SHP77 treated with DMSO at 0.1 percent for 48 hours (cell line): ENCODE measurements at regions not wholly inside any gene's neighbourhood (a gene's known extent, or its start where the extent isn't known, plus 50 kb on each side); places are given as distances from the start of the nearest gene placed in this dataset.

Experiments used
- DNase-seq: peaks from one replicate; lab custom pipeline; 2025; lab: John Stamatoyannopoulos, UW

DNA sequence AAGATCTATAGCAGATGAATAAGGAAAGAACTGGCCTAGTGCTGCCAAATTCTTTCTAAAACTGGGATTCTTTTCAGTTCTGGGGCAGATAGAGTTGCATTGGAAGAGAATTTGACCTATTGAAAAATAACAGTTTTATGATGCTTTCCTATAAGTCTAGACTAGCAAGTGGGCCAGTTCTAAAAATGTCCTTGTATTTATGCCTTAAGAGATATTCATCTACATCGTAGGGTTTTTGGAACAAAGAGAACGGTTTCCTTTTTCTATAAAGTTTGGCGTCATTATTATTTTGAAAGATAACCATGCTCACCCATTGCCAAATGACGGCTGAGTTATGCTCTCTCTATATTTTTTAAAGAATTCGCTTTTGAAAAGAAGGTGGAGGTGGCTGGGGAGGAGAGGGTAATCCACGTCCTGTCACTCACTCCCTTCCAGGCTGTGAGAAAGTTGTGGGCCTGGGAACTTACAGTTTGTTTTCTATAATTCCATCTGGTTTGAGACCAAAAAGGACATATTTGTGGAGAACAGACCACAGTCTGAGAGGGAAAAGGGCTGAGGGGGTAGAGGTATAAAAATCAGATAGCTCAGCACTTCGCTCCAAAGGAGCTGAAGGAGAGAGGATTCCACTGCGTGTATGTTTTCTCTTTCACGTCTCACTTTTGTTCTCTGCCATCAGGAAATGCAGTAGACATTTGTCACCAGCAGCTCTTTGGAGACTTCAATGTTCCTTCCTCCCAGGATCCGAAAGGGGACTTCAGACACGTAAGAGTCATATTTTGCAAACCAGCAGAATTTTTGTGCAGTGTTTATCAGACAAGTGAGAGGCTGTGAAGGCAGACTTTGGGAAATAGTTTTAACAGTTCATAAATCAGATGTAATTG lies 281.9 kb upstream of the FN1 start:
- DNase-seq: no peak

DNA sequence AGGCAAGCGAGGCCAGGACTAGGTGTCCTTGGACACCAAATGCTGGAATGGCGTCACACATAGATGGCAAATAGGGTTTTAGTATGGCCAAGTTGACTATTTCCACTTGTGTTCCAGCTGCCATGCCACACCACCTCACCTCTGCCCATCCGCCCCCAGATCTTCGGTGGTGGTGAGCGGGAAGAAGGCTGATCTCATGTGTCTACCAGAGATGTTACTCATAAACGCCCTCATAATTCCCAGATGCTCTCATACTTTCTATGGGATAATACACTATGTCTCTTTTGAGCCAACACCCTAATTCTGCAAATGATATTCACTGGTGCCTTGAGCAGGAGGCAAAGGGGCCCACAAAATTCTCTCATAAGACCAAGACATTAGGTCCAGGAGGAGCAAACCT lies 281.1 kb upstream of the FN1 start:
- no peak for DNase-seq

DNA sequence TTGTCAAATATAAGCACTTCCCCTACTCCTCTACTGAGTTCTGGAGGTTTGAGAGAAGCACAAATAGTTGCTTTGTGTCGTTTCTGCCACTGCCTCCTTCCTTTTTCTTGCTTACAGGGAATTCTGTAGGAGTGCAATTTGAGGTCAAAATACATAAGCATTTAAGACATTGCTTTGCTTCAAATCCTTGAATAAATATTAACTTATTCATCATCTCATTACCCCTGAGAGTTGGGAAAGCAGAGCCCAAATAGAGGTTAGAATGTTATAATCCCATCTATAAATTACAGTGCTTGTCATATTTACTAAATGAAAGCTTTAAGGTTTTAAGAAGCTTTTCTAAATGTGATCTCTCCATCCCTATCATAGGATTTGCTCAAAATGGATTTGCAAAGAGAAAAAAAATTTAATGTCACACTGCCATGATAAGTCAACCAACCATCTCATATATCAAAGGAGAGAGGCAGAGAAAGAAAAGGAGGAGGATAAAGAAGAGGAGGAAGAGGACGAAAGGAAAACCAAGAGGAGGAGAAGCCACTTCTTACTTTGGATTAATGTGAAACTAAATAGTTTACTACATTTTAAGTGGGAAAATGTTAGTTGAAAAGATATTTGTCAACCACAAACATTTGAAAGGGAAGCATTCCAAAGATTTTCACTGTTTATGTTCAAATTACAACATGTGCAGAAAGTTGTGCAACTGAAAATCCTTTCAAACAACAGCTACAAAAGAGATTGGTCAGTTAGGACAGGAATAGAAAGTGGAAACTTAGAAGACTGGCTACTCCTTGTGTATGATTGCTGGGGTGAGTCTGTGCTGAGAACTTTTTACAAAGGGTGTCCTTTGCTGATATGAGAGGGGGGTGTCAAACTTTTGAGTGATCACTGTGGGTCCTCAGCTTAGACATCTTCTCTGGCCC lies 277.3 kb upstream of the FN1 start:
- DNase-seq: no peak

DNA sequence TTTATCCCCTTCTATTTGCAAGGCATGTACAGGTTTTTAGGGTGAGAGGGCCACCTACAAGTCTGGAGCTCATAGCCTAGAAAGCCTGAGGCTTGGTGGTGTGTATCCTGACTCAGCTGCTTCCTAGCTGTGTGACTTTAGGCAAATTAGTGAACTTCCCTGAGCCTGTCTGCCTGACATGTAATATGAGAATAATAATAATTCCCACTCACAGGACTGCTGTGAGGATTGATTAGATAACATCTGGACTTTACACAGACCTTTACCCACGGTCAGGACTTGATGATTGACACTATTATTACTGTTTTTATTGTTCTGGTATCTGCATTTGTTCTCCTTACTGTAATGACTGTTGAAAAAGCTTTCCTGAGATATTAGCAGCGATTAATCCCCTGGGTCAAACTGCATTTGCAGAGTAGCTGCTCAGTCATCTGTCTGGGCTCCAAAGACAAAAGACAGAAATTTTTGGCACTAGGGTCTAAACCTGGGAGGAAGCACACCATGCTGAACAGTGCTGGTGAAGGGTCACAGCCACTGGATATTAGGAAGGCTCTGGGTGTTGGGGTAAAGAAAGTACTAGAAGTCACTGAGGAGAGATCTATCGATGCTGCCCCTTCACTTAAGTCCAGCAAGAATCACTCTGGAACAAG lies 276.5 kb upstream of the FN1 start:
- DNase-seq: no peak

DNA sequence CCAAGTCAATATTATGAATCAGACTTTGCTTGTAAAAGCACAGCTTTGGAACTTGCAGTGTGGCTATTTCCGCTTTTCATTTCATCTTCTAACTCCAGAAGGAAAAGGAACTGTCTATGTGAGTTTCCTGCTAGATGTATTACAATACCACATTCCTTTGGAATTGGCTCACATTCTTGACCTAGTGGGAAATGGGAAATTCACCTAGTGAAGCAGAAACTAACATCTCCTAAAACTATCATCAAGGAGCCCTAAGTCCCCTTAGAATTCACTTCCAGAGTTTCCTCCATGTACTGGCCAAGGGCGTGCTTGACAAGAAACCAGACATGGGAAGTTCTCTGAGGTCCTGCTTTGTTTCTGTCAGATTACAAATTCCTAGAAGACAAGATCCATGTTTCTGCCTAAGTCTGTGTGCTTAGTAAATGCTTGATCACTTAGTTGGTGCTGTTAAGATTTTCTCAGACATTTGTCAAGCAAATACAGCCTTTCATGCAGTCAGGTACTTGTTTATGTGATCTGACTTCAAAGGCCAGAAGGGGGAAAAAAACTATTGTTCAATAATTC lies 275.7 kb upstream of the FN1 start:
- DNase-seq: no peak

DNA sequence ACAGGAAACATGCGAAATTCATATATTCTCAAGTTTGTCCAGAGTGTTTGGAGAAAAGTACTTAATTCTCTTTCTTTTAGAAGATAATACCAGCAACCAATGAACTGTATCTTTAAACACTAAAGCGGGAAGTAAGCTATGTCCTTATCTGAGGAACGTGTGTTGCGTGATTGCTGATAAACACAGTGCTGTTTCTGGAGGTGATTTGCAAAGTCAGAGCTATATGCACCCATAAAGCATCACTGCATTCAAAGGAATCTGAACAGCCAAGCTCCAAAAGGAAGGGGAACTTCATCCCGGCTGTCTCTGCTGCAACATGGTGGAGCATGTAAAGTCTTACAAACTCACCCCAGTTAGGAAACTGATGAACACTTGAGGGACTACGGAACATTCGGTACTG lies 271.7 kb upstream of the FN1 start:
- DNase-seq: no peak

DNA sequence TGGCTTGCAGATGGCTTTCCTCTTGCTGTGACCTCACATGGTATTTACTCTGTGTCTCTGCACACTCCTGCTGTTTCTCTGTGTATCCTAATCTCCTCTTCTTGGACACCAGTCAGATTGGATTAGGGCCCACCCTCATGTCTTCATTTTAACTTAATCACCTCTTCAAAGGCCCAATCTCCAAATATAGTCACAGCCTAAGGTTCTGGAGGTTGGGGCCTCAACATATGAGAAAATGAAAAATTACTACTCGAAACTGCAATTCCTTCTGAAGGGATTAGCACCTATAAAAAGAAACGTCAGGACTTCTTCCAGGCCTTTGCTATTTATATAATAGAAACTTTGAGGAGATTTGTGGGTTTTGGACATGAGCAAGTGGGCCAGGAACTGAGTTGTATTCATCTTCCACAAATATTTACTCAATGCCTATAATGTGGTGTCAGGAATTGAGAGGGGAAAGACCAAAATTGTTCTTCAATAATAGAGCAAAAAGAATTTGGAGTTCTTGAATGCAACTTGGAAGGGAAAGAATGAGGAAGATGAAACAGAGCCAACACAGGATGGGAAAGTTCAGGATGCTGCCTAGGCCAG lies 270.0 kb upstream of the FN1 start:
- DNase-seq: no peak

DNA sequence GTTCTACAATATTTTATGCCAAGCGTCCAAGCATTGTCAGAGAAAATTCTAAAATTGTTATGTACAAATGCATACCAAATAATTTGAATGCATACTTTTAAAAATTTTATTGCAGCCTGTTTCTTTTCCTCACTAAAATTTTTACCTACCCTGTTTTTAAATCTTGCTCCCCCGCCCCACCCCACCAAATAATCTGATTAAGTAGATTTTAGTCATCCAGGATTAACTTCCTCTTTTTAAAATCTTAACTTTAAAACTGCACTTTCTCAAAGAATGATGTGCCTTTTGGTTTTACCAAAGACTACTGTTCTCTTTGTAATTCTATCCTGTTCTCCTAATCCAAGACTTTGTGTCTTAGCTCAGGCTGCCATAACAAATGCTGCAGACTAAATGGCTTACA lies 269.4 kb upstream of the FN1 start:
- no peak for DNase-seq

DNA sequence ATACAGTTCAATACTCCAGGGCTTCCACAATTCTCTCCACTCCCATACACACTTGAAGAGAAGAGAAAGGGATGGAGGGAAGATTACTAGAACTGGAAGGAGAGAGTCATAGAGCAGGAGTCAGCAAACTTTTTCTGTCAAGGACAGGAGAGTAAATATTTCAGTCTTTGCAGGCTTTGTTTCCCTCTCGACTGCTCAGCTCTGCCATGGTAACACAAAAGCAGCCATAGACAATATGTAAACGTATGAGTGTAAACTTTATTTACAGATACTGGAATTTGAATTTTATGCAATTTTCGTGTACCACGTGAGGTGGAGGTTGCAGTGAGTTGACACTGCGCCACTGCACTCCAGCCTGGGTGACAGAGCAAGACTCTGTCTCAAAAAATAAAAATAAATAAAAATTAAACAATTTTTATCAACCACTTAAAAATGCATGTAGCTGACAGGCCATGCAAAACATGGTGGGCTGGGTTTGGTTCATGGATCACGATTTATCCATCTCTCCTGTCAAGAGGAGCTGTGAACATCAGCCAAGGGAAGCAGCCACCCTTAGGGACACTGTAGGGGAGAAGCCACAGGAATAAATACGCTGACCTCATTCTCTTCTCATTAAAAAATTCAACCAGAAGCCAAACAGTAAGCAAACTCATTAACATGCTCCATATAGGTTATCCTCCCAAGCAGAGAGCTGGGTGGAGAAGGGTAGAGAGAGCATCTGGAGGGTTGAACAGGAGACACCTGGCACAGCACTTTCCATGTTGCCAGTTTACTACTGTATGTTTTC lies 266.4 kb upstream of the FN1 start:
- DNase-seq: no peak

DNA sequence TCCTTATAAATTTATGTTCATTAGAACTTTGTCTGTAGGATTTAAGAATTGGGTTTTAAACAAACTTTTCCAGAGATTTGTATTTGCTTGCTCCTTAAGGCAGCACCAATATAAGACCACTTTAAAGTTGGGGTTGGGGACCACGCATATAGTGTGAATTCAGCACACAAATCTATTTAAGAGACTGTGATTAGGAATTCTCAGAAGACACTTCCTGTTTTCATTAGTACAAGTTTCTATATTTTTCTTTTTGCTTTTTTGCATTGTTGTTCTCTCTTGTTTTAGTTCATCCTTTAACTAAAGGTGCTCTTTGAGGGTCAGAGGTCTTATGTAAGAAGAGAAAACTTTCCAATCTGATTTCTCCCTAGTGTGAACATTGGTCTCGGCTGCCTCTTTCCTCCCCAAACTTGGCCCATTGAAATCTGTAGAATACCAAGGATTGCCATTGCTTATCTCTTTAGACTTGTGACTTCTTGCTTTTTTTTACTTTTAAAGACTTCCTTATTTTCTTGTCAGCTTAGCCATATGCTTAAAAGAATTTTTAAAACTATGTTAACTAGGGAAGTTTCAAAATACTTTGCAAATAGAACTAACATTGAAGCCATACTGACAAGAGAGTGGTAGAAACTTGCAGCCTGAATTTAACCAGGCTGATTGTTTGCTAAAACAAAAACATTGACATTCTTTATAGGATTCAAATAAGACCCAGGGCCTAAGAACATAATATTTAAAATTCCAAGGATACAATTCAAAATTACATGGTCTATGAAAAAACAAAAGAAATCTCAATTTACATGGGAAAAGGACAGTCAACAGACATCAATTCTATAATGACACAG lies 264.1 kb upstream of the FN1 start:
- DNase-seq: no peak

DNA sequence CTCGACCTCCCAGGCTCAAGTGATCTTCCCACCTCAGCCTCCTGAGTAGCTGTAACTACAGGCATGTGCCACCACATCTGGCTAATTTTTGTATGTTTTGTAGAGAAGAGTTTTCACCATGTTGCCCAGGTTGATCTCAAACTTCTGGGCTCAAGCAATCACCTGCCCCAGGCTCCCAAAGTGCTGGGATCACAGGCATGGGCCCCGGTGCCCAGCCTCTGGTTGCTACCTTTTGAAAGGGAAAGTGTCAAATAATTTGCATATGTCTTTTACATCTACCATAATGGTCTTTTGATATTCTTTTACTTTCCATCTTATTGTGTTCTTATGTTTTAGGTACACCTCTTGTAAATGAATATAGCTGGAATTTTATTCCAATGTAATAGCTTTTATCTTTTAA lies 263.1 kb upstream of the FN1 start:
- DNase-seq: no peak

DNA sequence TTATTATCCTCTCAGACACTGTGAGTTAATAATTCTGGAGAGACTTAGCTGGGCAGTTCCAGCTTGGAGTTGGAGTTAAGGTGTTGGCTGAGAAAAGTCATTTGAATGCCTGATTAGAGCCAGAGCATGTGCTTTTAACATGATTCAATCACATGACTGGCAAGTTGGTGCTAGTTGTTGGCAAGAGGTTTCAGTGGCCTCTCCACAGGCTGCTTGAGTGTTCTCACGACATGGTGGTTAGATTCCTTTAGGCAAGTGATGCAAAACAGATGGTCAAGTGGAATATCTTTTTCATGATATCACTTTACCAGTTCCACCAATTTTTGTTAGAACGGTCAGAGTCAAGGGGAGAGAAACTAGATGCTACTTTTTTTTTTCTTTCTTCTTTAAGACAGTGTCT lies 262.7 kb upstream of the FN1 start:
- DNase-seq: no peak

DNA sequence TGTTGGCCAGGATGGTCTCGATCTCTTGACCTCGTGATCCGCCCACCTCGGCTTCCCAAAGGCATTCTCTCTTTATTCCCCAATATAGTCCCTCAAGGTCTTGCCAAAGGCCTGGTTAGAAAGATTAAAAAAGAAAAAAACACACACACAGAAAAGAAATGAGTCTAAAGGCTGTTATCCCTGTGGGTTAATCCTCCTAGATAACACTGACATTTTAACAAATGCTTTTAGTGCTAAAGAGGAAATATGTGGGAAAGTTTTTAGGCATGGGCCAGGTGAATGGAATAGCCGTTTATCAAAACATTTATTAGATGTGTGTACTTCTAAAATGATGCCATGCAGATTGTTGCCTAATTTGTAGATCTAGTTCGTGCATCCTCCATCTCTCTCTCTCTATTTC lies 261.6 kb upstream of the FN1 start:
- no peak for DNase-seq

DNA sequence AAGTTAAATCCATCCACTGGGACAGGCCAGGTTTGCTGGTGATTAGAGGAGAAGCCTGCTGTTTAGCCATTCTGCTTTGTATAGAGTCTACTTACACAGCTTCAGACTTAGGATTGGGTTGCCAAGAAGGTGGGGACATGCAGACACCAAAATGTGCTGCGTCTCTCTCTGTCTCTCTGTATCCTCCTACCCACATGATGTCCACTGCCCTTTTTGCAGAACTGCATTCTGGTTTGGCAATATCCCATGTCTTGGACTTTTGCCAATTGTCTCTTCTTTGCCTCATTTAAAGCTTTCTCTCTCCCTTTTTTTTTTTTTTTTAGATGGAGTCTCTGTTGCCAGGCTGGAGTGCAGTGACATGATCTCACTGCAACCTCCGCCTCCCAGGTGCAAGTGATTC lies 261.1 kb upstream of the FN1 start:
- no peak for DNase-seq

DNA sequence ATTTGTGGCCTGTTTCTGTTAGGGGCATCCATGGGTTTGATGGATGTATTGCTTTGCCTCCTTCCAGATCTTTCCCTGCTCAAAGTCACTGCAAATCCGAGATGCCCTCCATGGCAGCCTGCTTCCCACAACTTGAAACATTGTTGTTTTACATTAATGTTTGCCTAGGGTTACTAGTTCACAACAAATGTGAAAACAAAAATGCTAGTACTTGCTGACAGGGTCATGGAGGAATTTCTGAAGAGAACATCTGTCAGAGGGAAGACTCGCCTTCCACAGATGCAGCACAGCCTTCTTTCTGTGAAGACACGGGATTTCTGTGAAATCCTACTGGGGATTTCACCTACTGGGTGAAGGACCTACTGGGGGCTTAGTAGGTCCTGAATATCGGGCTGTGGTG lies 260.0 kb upstream of the FN1 start:
- DNase-seq: no peak

DNA sequence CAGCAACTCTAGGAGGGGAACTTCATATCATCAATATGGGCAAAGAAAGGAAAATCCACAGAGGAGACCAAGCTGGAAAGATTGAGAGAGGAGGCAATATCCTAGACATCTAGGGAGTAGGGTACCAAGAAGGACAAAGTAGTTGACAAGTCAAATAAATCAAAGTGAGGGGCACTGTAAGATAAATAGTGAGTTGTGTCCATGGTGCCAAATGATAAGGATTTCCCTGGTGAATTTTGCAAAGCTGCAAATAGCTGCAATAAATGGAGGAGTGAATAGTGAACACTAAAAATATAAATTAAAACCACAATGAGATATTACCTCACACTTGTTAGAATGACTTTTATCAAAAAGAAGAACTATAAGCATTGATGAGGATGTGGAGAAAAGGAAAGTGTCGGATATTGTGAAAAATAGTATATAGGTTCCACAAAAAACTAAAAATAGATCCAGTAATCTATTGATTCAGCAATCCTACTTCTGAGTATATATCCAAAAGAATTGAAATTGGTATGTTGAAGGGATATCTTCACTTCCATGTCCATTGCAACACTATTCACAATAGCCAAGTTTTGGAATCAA lies 258.2 kb upstream of the FN1 start:
- no peak for DNase-seq

DNA sequence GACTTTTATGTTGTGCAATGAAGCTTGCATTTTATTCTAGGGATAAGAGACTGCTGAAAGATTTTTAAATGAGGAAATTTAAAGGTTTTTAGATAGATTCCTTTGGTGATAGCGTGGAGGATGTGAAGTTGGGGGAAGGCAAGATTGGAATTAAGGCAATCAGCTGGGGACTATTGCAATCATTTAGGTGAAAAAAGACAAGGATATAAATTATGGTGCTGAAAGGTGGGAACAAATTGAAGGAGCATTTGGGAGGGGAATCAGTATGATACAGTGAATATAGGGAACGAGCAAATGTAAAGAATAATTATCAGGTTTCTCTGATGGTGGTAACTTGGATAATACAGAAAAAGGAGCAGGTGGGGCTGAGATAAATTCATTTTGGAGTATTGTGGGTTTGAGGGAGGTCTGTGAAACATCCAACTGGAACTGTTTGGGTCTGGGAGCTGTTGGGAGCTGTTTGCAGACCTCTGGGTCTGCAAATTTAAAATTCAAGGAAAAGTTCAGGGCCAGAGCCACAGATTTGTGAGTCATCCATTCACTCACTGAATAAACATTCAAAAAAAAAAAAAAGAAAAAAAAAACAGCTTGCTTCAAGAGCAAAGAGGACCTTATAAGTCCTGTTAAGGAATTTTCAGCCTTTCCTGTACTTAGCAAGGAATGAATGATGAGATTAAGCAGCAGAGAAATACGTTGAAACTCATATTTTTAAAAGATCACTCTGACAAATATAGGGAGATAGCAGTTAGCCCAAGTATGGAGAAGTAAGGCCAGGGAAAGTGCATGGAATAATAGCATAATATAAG lies 257.5 kb upstream of the FN1 start:
- no peak for DNase-seq

DNA sequence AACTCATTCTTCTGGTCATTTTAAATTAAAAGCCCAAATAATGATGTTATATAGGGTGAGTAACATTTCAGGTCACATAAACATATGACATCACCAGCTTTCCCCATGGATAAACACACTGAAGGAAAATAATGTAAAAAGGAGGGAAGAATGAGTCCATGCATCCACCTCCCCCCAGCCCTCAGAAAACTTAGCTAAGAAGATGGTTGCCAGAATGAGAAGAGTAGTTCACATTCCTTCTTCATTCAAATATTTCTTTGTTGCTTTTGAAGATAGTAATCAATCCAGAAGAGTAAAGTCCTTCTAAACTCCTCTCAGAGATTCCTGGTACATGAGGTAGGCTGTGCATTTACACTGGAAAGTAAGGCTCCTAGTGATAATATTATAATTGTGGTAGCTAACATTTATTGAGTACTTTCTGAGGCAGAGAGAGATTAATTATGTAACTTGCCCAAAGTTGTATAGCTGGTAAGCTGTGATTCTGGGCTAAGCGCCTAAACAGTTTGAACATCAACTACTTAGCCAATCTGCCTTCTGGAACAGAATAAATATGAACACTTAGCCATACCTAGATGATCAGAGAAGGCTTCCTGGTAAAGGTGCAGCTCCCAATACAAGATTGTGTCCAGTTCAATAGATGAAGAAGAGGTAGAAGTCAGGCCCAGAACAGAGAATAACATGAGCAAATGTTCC lies 256.7 kb upstream of the FN1 start:
- DNase-seq: no peak
